Sigmoid colon (tissue), 3 donors: ENCODE measurements at regions not wholly inside any gene's neighbourhood (a gene's known extent, or its start where the extent isn't known, plus 50 kb on each side); places are given as distances from the start of the nearest gene placed in this dataset.

Experiments
- CTCF ChIP-seq, 4 experiments: fragments of 450-650 bp in 3 of 4; fragments of 200-600 bp in 1 of 4; IDR thresholded peaks; one replicate each; pipeline ENCODE4 v1.5.1; 2016 to 2019; ENCODE audit warnings: antibody characterized with exemption in 4 of 4, mild to moderate bottlenecking in 3 of 4, moderate library complexity in 2 of 4
- POLR2A ChIP-seq, 2 donors: fragments of 450-650 bp; IDR thresholded peaks; one replicate each; pipeline ENCODE4 v1.6.1; 2016; ENCODE audit warnings: antibody characterized with exemption in 2 of 2, mild to moderate bottlenecking in 2 of 2, moderate library complexity in 2 of 2

GRCh38 chr17:65283704-65284103 is 146.5 kb downstream of the RGS9 start:
- TF ChIP-seq CTCF (IDR thresholded peaks at IDR 0.05) (no peak), POLR2A (IDR thresholded peaks at IDR 0.05) (no peak)
